ELF-1 (cell line): ENCODE measurements at regions not wholly inside any gene's neighbourhood (a gene's known extent, or its start where the extent isn't known, plus 50 kb on each side); places are given as distances from the start of the nearest gene placed in this dataset.

ENCODE experiments used
- DNase-seq: peaks from one replicate; pipeline ENCODE4 v3.0.0-alpha.2; 2016; ENCODE audit warnings: low read depth, low spot score

DNA sequence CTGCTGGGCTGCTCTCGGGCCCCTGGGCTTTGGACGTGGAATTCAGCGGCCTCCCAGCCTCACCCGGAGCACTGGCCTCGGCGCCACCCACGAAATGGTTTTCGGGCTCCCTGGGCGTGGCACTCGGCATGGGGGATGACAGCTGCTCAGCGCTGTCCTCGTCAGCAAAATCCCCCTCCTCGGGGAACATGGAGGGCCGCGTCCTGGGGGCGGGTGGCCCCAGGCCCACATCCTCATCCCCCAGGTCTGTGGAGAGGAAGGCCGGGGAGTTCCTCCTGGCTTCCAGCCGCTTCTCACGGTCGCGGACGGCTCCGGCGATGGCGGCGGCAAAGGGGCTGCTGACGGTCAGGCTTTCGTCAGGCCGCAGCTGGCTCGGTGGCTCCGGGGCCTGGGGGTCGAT lies 88.4 kb downstream of the CTTN start:
- DNase-seq, result no peak

DNA sequence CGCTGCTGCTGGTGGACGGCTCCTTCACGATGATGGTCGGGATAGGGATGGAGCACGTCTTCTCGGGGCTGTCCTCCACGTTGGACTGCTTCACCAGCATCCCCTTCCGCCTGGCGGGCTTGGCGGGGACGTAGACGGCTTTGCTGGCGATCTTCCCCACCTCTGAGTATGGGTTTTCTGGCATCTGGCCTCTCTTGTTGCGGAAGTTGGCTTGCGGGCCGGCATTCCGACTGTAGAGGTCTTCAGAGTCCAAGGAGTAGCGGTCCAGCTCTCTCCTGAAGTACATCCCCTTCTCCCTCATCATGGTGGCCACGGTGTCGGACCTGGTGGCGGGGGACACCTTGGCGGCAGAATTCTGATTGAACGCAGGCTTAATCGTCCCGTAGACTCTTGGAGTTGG lies 88.8 kb downstream of the CTTN start:
- DNase-seq, result no peak

- DNase-seq, result no peak
Measured at GRCh38 chr11:70487756-70488155, 89.4 kb downstream of the CTTN start.

DNA sequence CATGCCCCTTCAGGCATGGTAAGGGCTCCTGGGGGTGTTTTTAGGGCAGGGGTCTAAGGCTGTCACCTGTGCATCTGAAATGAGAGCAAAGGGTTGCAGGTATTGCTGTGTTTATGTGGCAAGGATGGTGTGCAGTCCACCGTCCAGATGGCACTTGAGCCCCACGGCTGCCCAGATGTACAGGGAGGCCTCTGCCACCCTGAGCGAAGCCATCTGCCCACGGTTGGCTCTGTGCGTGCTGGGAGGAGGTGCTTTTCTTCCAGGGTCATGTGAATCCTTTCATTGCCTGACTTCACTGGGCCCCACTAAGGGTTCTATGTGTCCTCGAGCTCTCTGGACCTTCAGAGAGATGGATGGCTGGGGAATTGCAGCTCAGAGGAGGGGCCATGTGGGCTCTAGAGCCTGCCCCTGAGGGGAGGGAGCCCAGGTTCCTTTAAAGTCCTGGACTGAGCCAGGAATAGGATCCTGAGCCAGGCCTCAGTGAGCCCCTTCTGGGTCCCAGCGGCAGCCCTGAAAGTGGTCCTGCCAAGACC lies 89.9 kb downstream of the CTTN start:
- no peak for DNase-seq

DNA sequence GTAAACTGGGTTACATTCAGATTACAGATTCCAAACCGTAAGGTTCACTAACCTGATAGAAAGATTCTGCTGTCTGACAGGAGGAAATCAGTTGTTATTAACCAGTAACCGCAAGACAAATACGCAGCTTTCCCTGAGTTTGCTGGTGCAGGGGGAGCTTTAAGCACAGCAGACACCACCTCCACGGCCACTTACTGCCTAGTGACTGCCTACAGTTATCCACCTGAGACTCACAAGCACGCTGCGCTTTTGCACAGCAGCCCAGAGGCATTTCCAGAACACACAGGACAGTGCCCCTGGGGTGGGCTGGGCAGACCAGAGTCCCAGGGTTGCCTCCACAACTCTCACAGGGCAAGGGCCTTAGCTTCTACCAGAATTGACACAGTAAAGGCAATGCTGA lies 90.9 kb downstream of the CTTN start:
- no peak for DNase-seq

GRCh38 chr11:70490208-70490607 lies 91.9 kb downstream of the CTTN start:
- no peak for DNase-seq

GRCh38 chr11:70490723-70491558 lies 92.6 kb downstream of the CTTN start:
- no peak for DNase-seq

GRCh38 chr11:70491696-70492472 lies 93.6 kb downstream of the CTTN start:
- no peak for DNase-seq

DNA sequence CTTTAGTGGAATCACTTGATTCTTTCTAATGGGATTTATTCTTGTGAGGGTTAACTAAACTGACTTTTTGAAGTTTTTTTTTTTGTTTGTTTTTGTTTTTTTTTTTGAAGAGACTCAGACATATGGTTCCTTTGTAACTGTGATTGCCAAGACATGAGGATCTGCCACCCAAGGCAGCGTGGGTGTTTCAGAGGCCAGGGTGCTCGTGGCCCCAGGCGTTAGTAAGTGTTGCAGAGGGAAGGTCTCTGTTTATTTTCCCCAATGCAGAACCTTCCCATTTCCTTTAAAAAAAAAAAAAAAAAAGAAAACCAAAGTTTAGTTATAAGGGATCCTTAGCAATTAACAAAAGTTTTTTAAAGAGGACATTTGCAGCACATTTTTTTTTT lies 94.8 kb downstream of the CTTN start:
- no peak for DNase-seq

GRCh38 chr11:70493891-70494290 lies 95.6 kb downstream of the CTTN start:
- no peak for DNase-seq

GRCh38 chr11:70494559-70495350 lies 96.4 kb downstream of the CTTN start:
- no peak for DNase-seq

- no peak for DNase-seq
Measured at GRCh38 chr11:70495351-70496310, 97.3 kb downstream of the CTTN start.

- no peak for DNase-seq
Measured at GRCh38 chr11:70496591-70497535, 98.5 kb downstream of the CTTN start.

DNA sequence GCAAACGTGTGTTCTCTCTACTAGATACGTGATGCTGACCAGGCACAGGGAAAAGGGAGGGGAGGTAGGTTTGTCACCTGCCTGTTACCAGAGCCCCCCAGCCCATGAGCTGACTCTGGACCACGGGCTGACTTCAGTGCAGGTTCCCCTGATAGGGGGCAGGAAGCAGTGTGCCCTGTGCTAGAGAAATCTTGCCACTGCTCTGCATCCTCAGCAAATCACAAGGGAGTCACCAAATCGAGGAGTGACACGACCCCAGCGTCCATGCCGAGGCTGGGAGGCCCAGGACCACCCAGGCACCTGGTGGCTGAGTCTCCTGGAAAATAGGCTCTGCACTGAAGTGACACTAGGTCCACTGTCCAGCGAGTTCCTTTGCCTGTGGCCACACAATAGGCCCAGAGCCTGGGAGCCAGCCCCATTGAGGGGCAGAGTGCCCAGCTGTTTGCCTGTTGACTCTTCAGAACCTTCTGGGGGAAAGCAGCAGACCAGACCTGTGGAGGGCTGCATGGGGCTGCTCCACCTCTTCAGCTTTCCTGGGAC lies 99.3 kb downstream of the CTTN start:
- DNase-seq, result no peak

- DNase-seq, result no peak
Measured at GRCh38 chr11:70498171-70498571, 99.8 kb downstream of the CTTN start.

DNA sequence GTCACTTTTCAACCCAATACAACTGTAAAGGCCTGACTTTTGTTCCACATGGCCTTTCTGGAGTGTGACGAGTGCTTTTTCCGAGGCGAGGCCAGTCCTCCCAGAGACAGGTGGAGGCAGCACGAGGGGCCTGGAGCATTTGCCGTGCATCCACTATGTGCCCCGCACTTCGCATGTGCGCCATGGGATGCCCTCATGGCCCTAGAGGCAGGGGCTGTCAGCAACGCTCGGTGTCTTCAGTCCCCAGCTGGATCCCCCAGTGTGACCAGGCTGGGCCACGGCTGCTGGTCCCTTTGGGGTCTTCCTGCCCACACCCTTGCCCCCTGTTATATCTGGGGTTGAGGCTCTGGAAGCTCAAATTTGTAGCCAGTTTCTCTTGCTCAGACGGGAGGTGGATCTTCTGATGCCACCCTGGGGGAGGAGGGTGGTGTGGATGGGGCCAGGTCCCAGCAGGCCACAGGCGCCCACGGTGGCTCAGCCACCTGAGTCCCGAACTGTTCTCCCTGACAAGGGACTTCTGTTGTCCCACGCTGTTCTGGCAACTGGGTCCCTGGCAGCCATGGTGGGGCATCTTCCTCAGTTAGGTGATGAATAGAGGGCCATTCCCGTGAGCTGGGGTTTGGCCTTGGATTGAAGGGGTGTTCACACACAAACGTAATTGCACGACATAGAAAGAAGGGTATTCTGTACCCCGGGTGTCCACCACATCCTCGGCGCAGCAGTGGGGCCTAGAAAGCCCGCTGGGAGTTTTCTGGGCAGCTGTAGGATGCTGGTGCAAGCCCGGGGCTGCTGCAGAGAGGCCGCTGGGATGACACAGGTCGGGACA lies 100.9 kb downstream of the CTTN start:
- no peak for DNase-seq

DNA sequence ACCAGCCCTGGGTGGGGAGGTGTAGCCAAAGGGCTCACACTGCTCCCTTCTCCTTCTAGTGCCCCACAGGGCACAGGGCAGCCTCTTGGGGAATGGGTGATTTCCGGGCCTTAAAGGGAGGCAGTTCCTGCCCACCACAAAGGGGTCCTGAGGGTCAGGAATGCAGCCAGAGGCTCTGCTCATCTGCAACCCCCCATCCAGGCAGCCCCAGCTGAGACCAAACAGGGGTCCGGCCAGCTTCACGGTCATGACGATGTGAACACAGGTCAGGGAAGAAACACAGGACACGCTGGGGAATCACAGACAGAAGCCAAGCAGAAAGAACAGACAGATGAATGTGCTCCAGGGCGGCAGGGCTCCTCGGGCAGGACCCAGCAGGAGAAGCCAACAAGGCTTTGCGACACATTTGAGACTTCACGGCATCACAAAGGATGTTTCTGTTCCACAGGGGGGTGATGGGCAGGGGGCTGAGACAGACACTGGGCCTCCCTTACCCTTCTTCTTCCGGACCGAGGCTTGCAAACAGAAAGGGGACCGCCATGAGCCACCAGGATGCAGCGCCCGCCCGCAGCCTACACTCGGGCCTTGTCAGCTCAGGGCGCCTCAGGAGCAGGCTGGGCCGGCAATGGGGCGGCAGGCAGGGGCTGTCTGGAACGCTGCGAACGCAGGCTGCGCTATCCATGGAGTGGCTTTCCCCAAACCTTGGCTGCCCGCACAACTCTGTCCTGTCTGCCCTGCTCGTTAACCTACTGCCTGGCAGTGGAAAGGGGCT lies 101.9 kb downstream of the CTTN start:
- no peak for DNase-seq
